CD4-positive, alpha-beta T cell (primary cell): ENCODE measurements at regions not wholly inside any gene's neighbourhood (a gene's known extent, or its start where the extent isn't known, plus 50 kb on each side); places are given as distances from the start of the nearest gene placed in this dataset.

Experiments used
- ATAC-seq: fragments of 200-7000 bp; cut with Tn5 transposase; one replicate; pipeline ENCODE4 v1.10.0; 2022; ENCODE audit warnings: mild to moderate bottlenecking; ENCODE audit not compliant: poor library complexity
- CTCF ChIA-PET: fragments of 350-600 bp; sonication (Branson Sonifier 250); formaldehyde crosslinking; loops from one replicate; lab custom pipeline; 2021; ENCODE audit warnings: antibody characterized with exemption, inconsistent platforms; lab: Charles Lee
- POLR2A ChIA-PET: fragments of 350-600 bp; sonication (Branson Sonifier 250); formaldehyde crosslinking; loops from one replicate; lab custom pipeline; 2021; ENCODE audit warnings: antibody characterized with exemption, inconsistent platforms; lab: Charles Lee
- DNase-seq, 14 experiments: peaks; one replicate each; pipeline ENCODE4 v3.0.0-alpha.2; 2013 to 2020; ENCODE audit warnings: mixed read lengths in 2 of 14
- H3K27ac ChIP-seq, 2 donors: one replicate each; pipeline versions ENCODE4 v1.5.1 to v1.7.0; 2013; ENCODE audit warnings: low read length in 2 of 2, low read depth in 1 of 2, mild to moderate bottlenecking in 1 of 2
- H3K27me3 ChIP-seq, 2 experiments: 1 replicate in 1 of 2; 2 replicates in 1 of 2; pipeline versions ENCODE4 v1.6.1 to v1.7.0; 2013; ENCODE audit warnings: low read length in 2 of 2, control low read depth in 1 of 2, mild to moderate bottlenecking in 1 of 2, moderate library complexity in 1 of 2; ENCODE audit not compliant: insufficient read depth in 2 of 2, control insufficient read depth in 1 of 2
- H3K36me3 ChIP-seq: one replicate; pipeline ENCODE4 v1.6.1; 2013; ENCODE audit warnings: low read length, control low read depth; ENCODE audit not compliant: insufficient read depth
- H3K4me1 ChIP-seq: one replicate; pipeline ENCODE4 v1.6.1; 2013; ENCODE audit warnings: low read length, control low read depth; ENCODE audit not compliant: insufficient read depth
- H3K4me3 ChIP-seq: one replicate; pipeline ENCODE4 v1.5.1; 2013; ENCODE audit warnings: mild to moderate bottlenecking, low read length, moderate library complexity
- H3K9me3 ChIP-seq, 2 experiments: 1 replicate in 1 of 2; 2 replicates in 1 of 2; pipeline versions ENCODE4 v1.6.1 to v1.7.0; 2013; ENCODE audit warnings: low read length in 2 of 2, mild to moderate bottlenecking in 2 of 2, control low read depth in 1 of 2, moderate library complexity in 1 of 2; ENCODE audit not compliant: control insufficient read depth in 1 of 2, insufficient read depth in 1 of 2
- H3K27ac Mint-ChIP-seq: one replicate; pipeline ENCODE4 v1.8.0; 2020; ENCODE audit warnings: mixed read lengths
- H3K27me3 Mint-ChIP-seq: one replicate; pipeline ENCODE4 v1.8.0; 2021; ENCODE audit warnings: mixed read lengths
- H3K36me3 Mint-ChIP-seq: one replicate; pipeline ENCODE4 v1.8.0; 2021; ENCODE audit warnings: low read depth, mixed read lengths
- H3K4me1 Mint-ChIP-seq: one replicate; pipeline ENCODE4 v1.8.0; 2021; ENCODE audit warnings: low read depth, mixed read lengths
- H3K4me3 Mint-ChIP-seq: one replicate; pipeline ENCODE4 v1.8.0; 2020; ENCODE audit warnings: mild to moderate bottlenecking, mixed read lengths
- H3K9me3 Mint-ChIP-seq: one replicate; pipeline ENCODE4 v1.8.0; 2020; ENCODE audit warnings: mixed read lengths
- CTCF ChIP-seq: fragments of 200-600 bp; IDR thresholded peaks from one replicate; pipeline ENCODE4 v1.8.0; 2022; ENCODE audit warnings: antibody characterized with exemption, mild to moderate bottlenecking
- intact Hi-C, 2 experiments: fragments of 100-400 bp; cut with DNase I in 1 of 2; cut with micrococcal nuclease in 1 of 2; formaldehyde crosslinking; loops; one replicate each; pipeline versions ENCODE4 v1.15.1 to v1.9.0; 2023 to 2025; cut with DNase I, micrococcal nuclease

DNA sequence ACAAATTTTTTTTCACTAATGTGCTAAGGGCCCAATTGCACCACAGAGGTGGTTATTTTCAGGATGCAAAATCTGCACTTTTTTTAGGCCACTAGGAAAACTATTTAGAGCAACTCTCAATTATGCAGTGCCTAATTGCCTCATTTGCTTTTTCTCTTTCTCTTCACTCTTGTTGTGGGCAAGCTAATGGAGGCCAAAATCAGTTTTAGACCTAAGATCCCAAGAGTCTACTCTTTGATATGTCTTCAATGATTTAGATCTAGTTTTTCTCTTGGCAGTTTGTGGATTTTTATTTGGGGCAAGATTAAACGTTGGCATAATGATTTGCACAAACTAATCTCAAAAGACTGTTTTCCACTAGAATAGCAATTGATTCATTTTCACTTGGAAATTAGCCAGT lies 1996.9 kb downstream of the LRRC4C start:
- POLR2A ChIA-PET, result no interaction called here
- Mint-ChIP-seq H3K4me3 (no peak overlapping the region), H3K27me3 (no peaks in the 10 kb centered on the region), H3K27ac (no peak overlapping the region), H3K9me3 (no peaks in the 10 kb centered on the region), H3K36me3 (no peaks in the 10 kb centered on the region), H3K4me1 (no peaks in the 10 kb centered on the region)
- Histone ChIP-seq H3K27ac (no peak overlapping the region), H3K27me3 (no peaks in the 10 kb centered on the region), H3K9me3 (peaks cover 0 to 3% of the 10 kb centered on the region in 2 experiments), H3K4me3 (no peak overlapping the region), H3K4me1 (no peaks in the 10 kb centered on the region), H3K36me3 (no peaks in the 10 kb centered on the region)
- CTCF ChIA-PET, result interaction anchor here (0.5 kb wide), 1 partner anchor 181 kb away, joined by 4 read pairs; no protein-coding TSS in a partner anchor
- ATAC-seq (no peak), DNase-seq (no peak)
- intact Hi-C loops, result no loop called here
- TF ChIP-seq CTCF, result no peak

- H3K27me3 ChIP-seq, result no peaks in the 10 kb centered on the region
- no peaks in the 10 kb centered on the region for H3K4me1 Mint-ChIP-seq
- POLR2A ChIA-PET, result interaction anchor here (1.0 kb wide), 1 partner anchor 25 kb away, joined by 3 read pairs; no protein-coding TSS in a partner anchor
- no peaks in the 10 kb centered on the region for H3K36me3 ChIP-seq
- H3K36me3 Mint-ChIP-seq, result no peaks in the 10 kb centered on the region
- intact Hi-C loops, result no loop called here
- H3K9me3 Mint-ChIP-seq, result no peaks in the 10 kb centered on the region
- H3K4me3 Mint-ChIP-seq, result no peak overlapping the region
- H3K27ac Mint-ChIP-seq, result no peak overlapping the region
- CTCF ChIA-PET, result no interaction called here
- TF ChIP-seq CTCF, result no peak
- DNase-seq (no peak), ATAC-seq (no peak)
- H3K27me3 Mint-ChIP-seq, result no peaks in the 10 kb centered on the region
- peaks cover 0 to 9% of the 10 kb centered on the region in 2 experiments for H3K9me3 ChIP-seq
- H3K27ac ChIP-seq, result no peak overlapping the region
- no peaks in the 10 kb centered on the region for H3K4me1 ChIP-seq
- no peak overlapping the region for H3K4me3 ChIP-seq
Observed at GRCh38 chr11:39461066-39461465, 1998.4 kb downstream of the LRRC4C start.

- Mint-ChIP-seq H3K4me3 (no peak overlapping the region), H3K27me3 (no peaks in the 10 kb centered on the region), H3K9me3 (no peaks in the 10 kb centered on the region), H3K27ac (no peak overlapping the region), H3K36me3 (no peaks in the 10 kb centered on the region), H3K4me1 (no peaks in the 10 kb centered on the region)
- TF ChIP-seq CTCF, result no peak
- Histone ChIP-seq H3K36me3 (no peaks in the 10 kb centered on the region), H3K9me3 (peaks cover 0 to 9% of the 10 kb centered on the region in 2 experiments), H3K27ac (no peak overlapping the region), H3K27me3 (no peaks in the 10 kb centered on the region), H3K4me1 (no peaks in the 10 kb centered on the region), H3K4me3 (no peak overlapping the region)
- CTCF ChIA-PET, result no interaction called here
- no peak for ATAC-seq
- POLR2A ChIA-PET, result no interaction called here
- intact Hi-C loops, result no loop called here
- no peak for DNase-seq
Observed at GRCh38 chr11:39459606-39460005, 1999.8 kb downstream of the LRRC4C start.
